NAMALWA (cell line): ENCODE measurements at regions not wholly inside any gene's neighbourhood (a gene's known extent, or its start where the extent isn't known, plus 50 kb on each side); places are given as distances from the start of the nearest gene placed in this dataset.

Experiments used
- DNase-seq: peaks from one replicate; pipeline ENCODE4 v3.0.0-alpha.2; 2015; ENCODE audit warnings: low spot score

DNA sequence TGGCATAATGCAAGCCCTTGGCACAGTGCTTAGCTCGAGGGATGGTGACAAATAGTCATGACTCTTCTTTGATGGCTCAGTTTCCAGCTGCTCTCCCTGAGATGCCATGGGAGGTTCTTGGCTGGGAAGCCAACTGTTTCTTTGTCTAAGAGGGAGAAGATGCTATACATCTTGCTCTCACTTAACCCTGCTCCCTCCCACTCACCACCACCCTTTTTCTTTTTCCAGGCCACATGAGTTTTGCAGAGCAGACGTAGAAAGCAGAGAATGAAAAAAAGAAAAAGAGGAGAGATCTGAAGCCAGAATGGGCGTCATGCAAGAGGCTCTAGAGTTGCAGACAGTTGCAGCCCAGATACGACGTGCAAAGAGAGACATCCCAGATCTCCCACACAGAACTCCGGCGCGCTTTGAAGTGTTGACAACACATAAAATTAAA, 160.5 kb downstream of the FGF18 start:
- no peak for DNase-seq

DNA sequence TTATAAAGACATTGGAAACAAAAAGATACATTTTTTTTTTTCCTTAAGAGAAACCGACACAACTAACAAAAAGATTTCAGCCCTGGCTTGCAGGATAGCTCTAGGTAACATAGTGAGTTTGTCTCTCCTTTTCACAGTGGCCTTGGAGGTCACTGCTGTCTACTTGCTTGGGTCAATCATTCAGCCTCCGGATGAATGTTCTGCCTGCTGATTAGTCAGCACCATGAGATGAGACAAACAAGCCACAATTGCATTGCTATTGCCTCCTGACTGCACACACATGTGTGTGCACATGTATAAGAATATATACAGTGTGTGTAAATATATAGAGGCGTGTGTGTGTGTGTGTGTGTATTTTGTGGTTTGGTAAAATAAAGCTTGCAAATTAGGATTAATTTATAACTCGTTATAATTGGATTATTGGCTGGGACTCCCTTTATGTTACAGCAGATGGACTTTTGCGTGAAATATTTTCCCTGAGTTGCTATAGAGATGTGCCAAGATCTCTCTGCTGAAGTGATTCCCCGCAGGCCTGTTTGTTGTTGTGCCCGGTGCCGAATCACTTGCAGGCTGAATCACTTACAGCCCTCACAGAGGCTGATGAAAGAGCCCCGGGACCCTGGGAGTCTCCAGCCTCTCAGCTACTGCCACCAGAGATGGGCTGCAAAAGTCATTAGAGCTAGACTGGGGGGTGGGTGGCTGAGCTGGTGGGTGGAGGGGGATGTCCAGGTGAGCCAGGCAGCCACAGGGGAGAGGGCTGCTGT, 161.2 kb downstream of the FGF18 start:
- DNase-seq, result no peak

DNA sequence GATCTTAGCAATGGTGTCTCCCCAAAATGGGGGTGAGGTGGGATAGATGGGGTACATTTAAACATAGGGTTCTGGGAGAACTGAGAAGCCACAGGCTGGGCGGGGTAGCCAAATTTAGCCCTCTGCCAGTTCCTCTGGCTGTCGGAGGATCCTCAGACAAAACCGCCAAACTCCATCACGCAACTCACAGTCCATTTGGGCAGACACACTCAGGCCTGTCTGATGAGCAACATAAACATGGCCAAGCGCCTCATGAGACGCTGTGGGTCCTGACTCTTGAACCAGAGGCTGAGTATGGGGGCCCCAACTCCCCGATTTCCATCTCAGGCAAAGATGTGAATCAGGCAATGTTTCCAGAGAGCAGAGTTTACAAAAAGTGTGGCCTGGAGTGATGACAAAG, 162.3 kb downstream of the FGF18 start:
- DNase-seq, result no peak

DNA sequence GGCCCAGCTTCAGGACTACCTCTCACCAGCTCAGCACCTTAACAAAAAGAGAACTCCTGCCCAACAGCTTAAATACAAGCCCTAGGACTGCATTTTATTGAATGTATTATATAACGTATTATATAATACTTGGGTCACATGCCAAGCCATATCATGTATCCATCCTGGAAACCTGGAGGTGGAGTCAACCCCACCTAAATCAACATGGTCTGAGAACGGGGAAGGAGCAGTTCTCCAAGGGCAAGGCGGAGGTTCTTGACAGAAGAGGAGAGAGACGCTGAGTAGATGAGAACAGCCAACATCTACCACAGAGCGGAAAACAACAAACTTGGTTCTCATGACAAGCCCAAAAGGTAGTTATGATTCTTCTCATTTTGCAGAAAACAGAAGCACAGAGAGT, 163.4 kb downstream of the FGF18 start:
- DNase-seq, result no peak

DNA sequence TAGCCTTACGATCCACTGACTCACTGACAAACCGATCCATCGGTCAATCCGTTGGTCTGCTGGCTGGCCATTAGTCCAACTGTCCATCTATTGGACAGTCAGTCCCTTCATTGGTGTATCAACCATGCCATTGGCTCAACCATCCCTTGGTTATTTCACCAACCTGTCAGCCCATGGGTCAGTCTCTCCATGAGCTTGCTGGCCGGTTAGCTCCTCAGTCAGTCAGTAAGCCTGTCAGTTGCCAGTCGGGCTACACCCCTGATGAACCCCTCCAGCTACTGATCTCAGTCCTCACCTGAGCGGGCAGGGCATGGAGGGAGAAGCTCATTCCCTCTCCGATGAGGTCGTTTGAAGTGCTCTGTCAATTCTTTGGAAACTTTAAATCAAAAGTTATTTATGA, 166.5 kb downstream of the FGF18 start:
- no peak for DNase-seq

DNA sequence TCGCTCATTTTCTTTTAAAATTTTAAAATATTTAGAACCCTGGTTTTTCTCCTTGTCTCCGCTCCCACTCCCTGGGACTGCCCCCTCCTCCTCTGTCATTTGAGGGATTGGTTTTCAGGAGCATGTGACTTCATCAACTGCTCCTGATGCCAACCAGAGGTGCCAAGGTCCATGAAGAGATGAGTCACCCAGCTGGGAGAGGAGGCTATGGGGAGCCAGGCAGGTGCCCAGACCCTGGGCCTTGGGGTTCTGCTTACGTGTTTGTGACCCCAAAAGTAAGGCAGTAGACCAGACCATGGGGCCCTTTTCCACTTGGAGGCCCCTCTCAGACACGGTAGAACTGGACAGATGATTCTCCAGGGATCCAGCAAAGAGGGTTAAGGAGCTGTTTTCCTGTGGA, 167.0 kb downstream of the FGF18 start:
- DNase-seq, result no peak

DNA sequence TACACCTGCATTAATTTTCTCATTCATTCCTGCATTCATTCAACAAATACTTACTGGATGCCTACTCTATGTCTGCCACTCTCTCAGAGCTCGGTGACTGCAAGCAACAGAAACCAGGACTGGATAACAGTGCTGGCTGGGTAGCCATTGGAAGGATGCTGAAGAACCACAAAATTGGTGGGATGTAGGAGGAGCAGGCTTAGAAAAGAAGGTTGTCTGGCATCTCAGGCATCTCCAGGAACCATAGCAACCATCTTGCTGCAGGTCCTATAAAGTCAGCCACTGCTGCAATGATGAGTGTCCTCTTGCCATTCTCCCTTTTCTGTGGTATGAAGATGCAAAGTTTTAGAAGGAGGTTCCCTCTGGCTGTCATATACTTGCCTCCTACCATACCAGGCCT, 168.6 kb downstream of the FGF18 start:
- DNase-seq, result no peak

DNA sequence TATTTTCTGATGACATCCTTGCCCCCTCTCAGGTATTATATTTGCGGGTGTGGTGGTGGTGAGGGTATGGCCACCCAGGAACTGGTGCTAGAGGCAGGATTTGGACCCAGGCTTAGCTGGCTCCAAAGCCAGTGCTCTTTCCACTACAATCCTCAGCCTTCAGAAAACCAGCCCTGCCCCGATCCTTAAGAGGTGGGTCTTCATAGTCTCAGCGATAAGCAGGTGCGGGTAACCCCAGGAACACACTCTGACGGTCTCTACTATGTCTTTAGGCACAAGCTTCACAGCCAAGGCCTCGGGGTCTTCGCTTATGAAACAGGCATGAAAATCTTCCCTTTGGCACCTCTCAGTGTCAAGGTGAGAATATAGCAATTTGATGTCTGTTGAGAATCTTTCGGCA, 169.3 kb downstream of the FGF18 start:
- no peak for DNase-seq

DNA sequence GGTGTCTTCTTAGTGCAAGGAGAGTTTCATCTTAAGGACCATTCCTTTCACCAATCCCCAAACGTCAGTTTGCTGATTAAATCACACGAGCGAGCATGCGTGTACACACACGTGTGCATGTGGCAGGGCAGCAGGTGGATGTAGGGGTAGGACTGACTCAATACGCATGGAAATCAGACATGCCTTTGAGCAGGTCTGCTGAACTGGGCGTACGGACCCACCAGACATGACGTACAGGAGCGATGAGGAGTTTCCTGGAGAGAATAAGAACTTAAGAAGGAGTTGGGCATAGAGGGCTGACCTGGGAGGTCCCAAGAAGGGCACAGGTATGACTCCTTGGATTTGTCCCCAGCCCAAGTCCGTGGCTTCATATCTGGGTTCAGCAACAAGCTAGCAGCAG, 170.0 kb downstream of the FGF18 start:
- DNase-seq, result no peak

DNA sequence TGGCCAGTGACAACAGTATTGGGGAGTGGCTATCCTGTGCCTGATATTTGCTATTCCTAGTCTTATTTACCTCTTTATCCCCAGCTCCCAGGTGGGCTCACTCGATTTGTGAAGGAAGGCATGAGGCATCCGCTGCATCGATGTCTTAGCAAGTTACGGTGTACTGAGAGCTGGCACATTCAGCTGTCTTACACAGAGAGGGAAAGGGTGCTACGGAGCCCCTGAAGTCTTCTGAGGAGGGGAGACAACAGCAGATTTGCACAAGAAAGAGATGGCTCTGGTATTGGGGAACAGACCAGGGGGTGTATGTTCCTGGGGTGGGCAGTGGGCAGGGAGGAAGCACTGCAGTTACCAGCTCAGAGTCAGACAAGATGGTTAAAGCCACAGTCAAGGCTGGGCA, 172.6 kb downstream of the FGF18 start:
- DNase-seq, result no peak

DNA sequence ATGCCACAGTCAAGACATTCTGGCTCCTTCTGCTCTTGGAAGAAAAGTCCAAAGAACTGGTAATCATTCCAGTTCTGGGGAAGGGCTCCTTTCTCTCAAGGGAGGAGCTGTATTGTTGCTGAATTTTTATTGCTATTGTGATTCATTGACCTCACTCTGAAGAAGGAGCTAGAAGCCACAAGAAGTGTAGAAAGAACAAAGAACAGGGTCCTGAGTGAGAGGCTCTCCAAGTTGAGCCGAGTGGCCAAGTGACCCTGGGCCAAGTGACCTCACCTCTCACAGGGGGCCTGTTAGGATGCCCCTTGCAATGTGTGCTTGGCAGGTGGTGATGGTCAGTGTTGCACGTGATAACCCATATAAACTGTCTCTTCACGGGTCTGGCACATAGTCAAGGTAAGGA, 173.3 kb downstream of the FGF18 start:
- no peak for DNase-seq

DNA sequence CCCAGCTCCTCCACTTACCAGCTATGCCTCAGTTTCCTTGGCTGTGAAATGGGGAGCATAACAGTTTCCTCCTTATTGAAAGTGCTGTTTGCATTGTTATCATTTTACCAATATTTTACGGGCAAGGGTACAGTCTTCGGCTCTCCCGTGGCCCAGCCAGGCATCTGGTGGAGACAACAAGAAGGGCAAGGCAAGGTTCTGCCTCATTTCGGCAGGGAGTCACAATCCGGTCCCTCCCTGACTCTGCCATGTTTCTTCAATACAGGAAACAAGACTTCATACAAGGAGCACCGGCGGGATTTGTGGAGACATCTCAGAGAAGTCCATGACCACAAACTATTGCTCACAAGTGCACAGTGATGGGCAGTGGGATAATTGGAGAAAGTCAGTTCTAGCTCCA, 174.0 kb downstream of the FGF18 start:
- DNase-seq, result no peak

DNA sequence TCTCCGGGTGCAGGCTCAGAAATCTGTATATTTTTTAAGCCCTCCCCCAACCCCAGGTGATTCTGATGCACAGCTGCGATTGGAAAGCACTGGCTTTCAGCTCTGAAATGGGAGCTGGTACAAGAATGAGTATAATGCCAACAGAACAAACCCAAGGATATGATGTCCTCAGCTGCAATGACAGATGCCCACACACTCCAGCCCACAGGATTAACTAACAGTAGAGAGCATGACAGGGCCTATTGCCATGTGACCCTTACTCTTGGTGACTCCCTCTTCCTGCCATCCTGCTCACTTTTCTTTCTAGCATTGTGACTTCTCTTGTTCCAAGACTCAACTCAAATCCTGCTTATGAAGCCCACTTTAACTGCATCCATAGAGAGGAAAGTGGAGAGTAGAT, 174.5 kb downstream of the FGF18 start:
- no peak for DNase-seq

DNA sequence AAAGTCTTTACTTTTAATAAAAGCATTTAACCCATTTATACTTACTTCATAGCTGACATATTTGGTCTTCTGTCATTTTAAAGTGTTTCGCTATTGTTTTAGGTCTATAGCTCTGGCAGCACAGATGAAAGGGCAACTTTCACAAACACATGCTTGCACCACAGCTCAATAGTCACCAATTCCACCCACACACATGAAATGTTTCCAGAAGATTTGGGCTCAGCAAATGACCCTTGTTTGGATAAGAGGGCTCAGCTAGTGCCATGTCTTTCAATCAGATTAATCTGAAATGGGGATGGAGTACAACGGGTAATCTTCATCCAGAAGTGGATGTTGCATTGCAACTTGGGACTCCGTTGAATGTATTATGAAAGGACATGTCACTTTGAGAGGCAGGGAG, 176.0 kb downstream of the FGF18 start:
- DNase-seq, result no peak

DNA sequence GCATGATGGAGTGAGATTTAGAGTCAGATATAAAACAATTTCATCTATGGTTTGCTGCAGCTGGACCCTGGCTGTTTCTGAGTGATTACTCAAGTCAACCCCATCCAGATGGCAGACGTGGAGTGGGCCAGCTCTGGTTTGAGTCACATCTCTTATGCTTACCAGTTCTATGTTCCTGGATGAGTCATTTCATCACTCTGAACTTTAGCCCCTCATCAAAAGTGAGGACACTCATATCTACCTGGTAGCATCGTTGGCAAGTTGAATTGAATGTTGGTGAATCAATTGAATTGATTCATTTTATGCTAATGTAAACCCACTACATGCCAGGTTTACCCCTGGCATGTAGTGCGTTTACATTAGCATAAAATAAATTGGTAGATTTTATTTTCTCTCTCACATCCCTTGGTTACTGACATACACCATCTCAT, 176.4 kb downstream of the FGF18 start:
- no peak for DNase-seq

DNA sequence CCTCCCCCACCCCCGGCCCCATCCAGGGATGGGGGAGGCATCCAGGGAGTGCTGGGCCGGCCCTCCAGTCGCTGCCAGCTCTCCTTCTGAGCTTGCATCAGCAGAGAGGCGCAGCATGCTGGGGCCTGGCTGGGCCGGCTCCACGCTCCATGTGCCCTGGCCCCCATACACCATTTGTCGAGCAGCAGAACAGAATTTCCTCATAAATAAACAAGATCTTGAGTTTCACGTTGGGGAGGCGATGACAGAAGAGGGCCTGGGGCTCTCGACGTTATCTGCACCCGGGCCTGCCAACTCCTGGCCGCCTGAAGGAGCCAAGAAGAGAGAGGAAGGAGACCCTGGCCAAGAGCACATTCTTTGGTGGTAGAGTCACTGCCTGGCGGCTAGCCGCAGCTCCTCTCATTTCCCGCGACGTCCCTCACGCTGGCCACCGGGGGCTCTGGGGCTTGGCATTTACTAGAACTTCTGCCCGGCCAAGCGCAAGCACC, 177.0 kb downstream of the FGF18 start:
- DNase-seq, result no peak

DNA sequence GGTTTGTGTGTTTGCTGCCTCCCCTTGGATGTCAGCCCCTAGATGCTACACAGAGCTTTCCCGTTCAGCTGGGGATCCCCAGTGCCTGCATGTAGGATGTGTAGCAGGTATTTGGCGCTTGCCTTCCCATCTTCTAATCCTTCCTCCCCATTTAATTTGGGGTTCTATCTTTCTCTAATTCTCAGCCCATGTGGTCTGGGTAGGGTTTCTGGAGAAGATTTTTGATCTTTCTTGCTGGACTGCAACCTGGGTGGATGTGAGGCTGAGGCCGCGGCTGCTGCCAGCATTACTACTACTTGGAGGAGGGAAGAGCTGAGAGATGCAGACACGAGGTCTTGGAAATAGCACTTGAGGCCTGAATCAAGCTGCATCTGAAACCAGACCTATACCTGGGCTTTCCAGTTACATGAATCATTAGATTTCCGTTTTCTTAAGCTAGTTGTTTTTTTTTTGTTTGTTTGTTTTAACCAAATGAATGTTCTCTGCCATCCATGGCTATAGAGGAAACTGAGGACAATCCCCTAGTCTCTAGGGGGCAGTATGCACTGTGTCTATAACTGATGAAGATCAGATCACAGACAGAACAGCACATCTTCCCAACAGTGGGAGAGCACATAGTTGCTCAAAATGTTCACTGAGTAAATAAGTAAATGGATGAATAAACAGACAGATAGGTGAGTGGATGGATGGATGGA, 178.6 kb downstream of the FGF18 start:
- DNase-seq, result no peak

DNA sequence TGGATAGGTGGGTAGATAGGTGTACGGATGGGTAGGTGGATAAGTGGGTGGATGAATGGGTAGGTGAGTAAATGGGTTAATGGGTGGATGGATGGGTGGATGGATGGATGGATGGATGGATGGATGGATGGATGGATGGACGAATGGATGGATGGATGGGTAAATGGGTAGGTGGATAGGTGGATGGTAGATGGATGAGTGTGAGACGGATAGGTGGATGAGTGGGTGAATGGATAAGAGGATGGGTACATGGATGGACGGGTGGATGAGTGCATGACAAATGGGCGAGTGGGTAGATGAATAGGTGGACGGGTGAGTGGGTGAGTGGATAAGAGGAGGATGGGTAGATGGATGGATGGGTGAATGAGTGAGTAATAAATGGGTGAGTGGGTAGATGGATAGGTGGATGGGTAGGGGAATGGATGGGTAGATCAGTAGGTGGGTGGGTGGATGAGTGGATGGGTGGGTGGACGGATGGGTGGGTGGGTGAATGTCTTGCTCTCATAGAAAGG, 179.2 kb downstream of the FGF18 start:
- no peak for DNase-seq

DNA sequence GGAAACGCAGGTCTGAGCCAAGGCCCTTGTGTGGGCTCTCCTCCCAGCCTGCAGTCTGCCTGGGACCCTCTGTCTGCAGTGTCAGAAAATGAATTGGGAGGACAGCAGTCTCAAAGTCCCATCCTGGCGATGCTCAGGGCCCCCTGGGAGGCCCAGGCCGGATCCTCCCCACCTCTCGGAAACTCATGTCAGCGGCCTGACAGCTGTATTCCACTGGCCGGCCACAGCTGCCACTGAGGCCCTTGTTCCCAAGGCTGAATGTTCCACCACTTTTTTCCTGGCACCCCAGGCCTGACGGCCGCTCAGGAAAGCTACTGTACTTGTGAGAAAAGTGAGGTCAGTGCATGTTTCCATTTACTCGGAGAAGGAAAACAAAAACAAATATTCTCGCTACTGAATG, 180.0 kb downstream of the FGF18 start:
- DNase-seq, result no peak

DNA sequence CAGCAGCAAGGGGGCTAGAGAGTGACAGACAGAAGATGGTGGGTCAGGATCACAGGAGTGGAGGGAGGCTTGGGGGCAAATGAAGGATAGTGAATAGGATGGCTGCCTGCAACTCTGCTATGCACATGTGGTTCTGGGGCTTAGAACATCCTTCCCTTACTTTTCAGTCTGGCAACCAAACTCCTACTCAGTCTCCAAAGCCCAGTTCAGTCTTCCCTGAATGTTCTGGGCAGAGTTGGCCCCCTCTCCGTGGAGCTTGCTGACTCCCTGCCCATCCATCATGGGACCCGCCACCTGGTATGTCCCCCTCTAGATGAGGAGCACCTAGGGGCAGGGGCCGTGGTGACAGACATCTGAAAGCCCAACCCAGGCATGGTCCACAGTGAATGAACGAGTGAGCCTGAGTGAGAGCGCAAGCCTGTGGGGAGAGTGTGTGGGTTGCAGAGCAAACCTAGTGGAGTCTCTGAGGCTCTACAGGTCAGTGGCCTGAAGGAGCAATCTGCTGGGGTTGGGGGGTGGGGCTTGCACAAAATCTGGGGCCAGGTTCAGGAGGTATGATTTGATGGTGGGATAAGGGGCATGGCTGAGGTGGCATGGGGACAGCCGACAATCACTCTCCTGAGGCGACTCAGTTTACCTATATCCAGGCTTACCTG, 180.6 kb downstream of the FGF18 start:
- DNase-seq, result no peak

DNA sequence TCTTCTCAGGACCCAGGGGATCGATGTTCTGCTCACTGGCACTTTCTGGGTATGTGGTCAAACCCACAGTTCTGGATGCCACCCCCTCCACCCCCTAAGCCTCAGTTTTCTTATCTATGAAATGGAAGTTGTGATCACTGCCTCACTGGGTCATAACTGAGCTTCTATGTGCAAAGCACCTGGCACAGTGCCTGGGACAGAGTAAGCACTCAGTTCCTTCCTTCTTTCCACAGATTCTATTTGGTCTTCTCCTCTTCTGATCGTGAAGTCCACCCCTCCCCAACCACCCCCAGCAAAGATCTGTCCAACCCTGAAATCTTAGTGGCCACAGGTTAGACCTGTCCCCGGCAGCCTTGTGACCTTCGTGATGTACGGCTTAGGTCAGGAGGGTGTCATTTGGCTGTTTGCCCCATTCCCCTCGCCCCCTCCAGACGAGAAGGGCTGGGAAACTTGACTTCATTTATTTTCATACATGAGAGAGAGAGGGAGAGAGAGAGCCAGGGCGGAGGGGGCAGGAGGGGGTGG, 181.4 kb downstream of the FGF18 start:
- DNase-seq, result no peak

DNA sequence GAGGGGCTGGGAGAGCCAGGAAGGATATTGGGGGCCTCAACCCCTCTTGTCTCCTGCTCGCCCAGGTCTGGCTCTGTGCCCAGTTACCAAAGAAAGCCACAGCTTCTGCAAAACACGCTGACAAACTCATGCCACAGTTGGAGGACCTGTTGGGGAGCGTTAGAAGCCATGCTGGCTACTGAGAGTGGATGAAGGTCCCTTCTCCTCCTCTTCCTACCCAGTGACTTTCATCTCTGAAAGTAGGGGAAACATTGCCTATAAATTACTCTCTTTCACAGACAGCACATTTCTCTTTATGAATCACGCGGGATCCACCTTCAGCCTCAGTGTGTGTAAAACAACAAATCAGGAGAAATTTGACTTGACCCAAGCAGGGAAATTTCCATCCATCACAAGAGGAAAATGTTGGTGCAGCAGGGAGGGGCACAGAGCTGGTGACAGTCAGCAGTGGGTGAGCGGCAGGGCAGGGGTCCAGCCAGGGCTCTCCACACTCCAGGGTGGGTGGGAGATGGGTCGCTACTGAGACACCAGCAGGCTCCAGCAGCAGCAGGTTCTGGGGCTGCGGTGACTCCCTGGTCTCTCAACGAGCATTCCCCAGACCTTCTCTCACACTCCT, 181.9 kb downstream of the FGF18 start:
- peak; percentile 19 for DNase-seq
